ENCODE measurements at regions not wholly inside any gene's neighbourhood (a gene's known extent, or its start where the extent isn't known, plus 50 kb on each side); places are given as distances from the start of the nearest gene placed in this dataset.

DNA sequence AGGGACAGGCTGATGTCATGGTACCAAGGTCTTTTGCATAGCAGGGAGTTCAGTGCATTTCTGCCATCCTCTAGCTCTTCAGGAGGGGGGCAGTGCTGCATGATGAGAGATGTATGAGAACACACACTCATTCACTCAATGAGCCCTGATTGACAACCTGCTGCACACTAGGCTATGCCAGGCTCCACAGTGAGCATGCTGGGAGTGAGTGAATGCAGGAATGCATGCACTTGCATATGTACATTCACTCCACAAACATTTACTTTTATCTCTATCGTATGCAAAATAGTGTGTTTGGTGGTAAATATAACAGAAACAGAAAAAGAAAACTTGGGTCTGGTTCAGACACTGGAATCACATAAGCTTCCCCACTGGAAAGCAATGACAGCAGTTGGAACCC is 374.1 kb upstream of the C16orf82 start:
- TF ChIP-seq EZH2 (IDR thresholded peaks at IDR 0.05; ENCODE audit: insufficient read depth, poor library complexity, severe bottlenecking) (no peak), EZH2phosphoT487 (IDR thresholded peaks at IDR 0.05; ENCODE audit: insufficient read depth, low read depth) (no peak)
